ENCODE measurements at regions not wholly inside any gene's neighbourhood (a gene's known extent, or its start where the extent isn't known, plus 50 kb on each side); places are given as distances from the start of the nearest gene placed in this dataset.

- DNase-seq (ENCODE audit: extremely low spot score) = no peak
- CTCF ChIA-PET = no interaction called here
- POLR2A ChIA-PET = no interaction called here
- TF ChIP-seq CTCF (IDR thresholded peaks at IDR 0.05; ENCODE audit: control extremely low read depth, extremely low read depth, low read depth, missing control alignments) = no peak
These were observed 149.8 kb upstream of the ROBO1 start for GRCh38 chr3:79917561-79917960.

- ChIA-PET POLR2A (no interaction called here), CTCF (interaction anchor here (1.5 to 1.6 kb wide), 2 partner anchors 16 to 19 kb away, joined by 4 read pairs; no protein-coding TSS in a partner anchor)
- no peak for DNase-seq (ENCODE audit: extremely low spot score)
- no peak for TF ChIP-seq CTCF (IDR thresholded peaks at IDR 0.05; ENCODE audit: control extremely low read depth, extremely low read depth, low read depth, missing control alignments)
These were observed 142.5 kb upstream of the ROBO1 start for GRCh38 chr3:79910337-79910736.

GRCh38 chr3:79906106-79906505 is 138.3 kb upstream of the ROBO1 start:
- POLR2A ChIA-PET = no interaction called here
- CTCF ChIA-PET = no interaction called here
- DNase-seq (ENCODE audit: extremely low spot score) = no peak
- no peak for TF ChIP-seq CTCF (IDR thresholded peaks at IDR 0.05; ENCODE audit: control extremely low read depth, extremely low read depth, low read depth, missing control alignments)

- ChIA-PET POLR2A (no interaction called here), CTCF (interaction anchor here (0.8 kb wide), 1 partner anchor 13 kb away, joined by 3 read pairs; no protein-coding TSS in a partner anchor)
- no peak for DNase-seq (ENCODE audit: extremely low spot score)
- TF ChIP-seq CTCF (IDR thresholded peaks at IDR 0.05; ENCODE audit: control extremely low read depth, extremely low read depth, low read depth, missing control alignments) = no peak
These were observed 134.4 kb upstream of the ROBO1 start for GRCh38 chr3:79902151-79902550.

GRCh38 chr3:79898907-79899306 is 131.1 kb upstream of the ROBO1 start:
- ChIA-PET POLR2A (no interaction called here), CTCF (no interaction called here)
- TF ChIP-seq CTCF (IDR thresholded peaks at IDR 0.05; ENCODE audit: control extremely low read depth, extremely low read depth, low read depth, missing control alignments) = no peak
- no peak for DNase-seq (ENCODE audit: extremely low spot score)

GRCh38 chr3:79896086-79896485 is 128.3 kb upstream of the ROBO1 start:
- ChIA-PET POLR2A (no interaction called here), CTCF (no interaction called here)
- no peak for DNase-seq (ENCODE audit: extremely low spot score)
- TF ChIP-seq CTCF (IDR thresholded peaks at IDR 0.05; ENCODE audit: control extremely low read depth, extremely low read depth, low read depth, missing control alignments) = no peak

GRCh38 chr3:79887213-79887612 is 119.4 kb upstream of the ROBO1 start:
- no peak for DNase-seq (ENCODE audit: extremely low spot score)
- ChIA-PET CTCF (no interaction called here), POLR2A (no interaction called here)
- no peak for TF ChIP-seq CTCF (IDR thresholded peaks at IDR 0.05; ENCODE audit: control extremely low read depth, extremely low read depth, low read depth, missing control alignments)
